B cell (primary cell): ENCODE measurements at regions not wholly inside any gene's neighbourhood (a gene's known extent, or its start where the extent isn't known, plus 50 kb on each side); places are given as distances from the start of the nearest gene placed in this dataset.

Source experiments
- ATAC-seq: fragments of 200-7000 bp; cut with Tn5 transposase; one replicate; pipeline ENCODE4 v1.10.0; 2021; ENCODE audit warnings: low read depth, mild to moderate bottlenecking, moderate number of reproducible peaks, moderate library complexity
- CTCF ChIA-PET: fragments of 350-600 bp; sonication (Branson Sonifier 250); formaldehyde crosslinking; loops from one replicate; lab custom pipeline; 2021; ENCODE audit warnings: antibody characterized with exemption, inconsistent platforms; lab: Charles Lee
- POLR2A ChIA-PET: fragments of 350-600 bp; sonication (Branson Sonifier 250); formaldehyde crosslinking; loops from one replicate; lab custom pipeline; 2021; ENCODE audit warnings: antibody characterized with exemption; lab: Charles Lee
- DNase-seq: peaks from one replicate; pipeline ENCODE4 v3.0.0; 2013
- H2AFZ ChIP-seq: 2 replicates; pipeline ENCODE4 v1.6.1; 2012; ENCODE audit warnings: mild to moderate bottlenecking, low read depth, low read length; ENCODE audit not compliant: insufficient read depth, poor library complexity, severe bottlenecking
- H3K27ac ChIP-seq, 2 donors: 1 replicate in 1 of 2; 2 replicates in 1 of 2; pipeline ENCODE4 v1.5.1; 2012 to 2013; ENCODE audit warnings: low read length in 2 of 2, mild to moderate bottlenecking in 2 of 2, moderate library complexity in 1 of 2
- H3K27me3 ChIP-seq, 4 experiments: fragments of 200-600 bp in 1 of 4; sonication (generic) in 1 of 4; replicated peaks in 1 of 4; 1 replicate in 2 of 4; 2 replicates in 2 of 4; pipeline versions ENCODE4 v1.6.1 to v1.7.0; 2013 to 2016; ENCODE audit warnings: low read length in 3 of 4, mild to moderate bottlenecking in 2 of 4, mixed read lengths in 1 of 4, moderate library complexity in 1 of 4; ENCODE audit not compliant: insufficient read depth in 4 of 4, control insufficient read depth in 3 of 4; ENCODE audit errors: control extremely low read depth in 1 of 4
- H3K36me3 ChIP-seq, 2 experiments: replicated peaks in 1 of 2; 1 replicate in 1 of 2; 2 replicates in 1 of 2; pipeline versions ENCODE4 v1.6.1 to v1.7.1; 2013; ENCODE audit warnings: low read length in 1 of 2; ENCODE audit not compliant: insufficient read depth in 2 of 2, control insufficient read depth in 1 of 2; ENCODE audit errors: control extremely low read depth in 1 of 2, extremely low read depth in 1 of 2
- H3K4me1 ChIP-seq, 2 donors: fragments of 200-600 bp in 1 of 2; sonication (generic) in 1 of 2; 1 replicate in 1 of 2; 2 replicates in 1 of 2; pipeline versions ENCODE4 v1.5.1 to v1.6.1; 2013 to 2017; ENCODE audit warnings: low read length in 2 of 2; ENCODE audit not compliant: control insufficient read depth in 2 of 2, insufficient read depth in 2 of 2
- H3K4me2 ChIP-seq: replicated peaks from 2 replicates; pipeline ENCODE3; 2012; ENCODE audit warnings: mild to moderate bottlenecking, low read depth, low read length; ENCODE audit not compliant: poor library complexity, severe bottlenecking
- H3K4me3 ChIP-seq, 5 experiments: fragments of 200-600 bp in 1 of 5; sonication (generic) in 1 of 5; 1 replicate in 3 of 5; 2 replicates in 2 of 5; pipeline versions ENCODE4 v1.5.1 to v1.7.0; 2011 to 2016; ENCODE audit warnings: low read length in 4 of 5, mild to moderate bottlenecking in 4 of 5, low read depth in 2 of 5, control low read depth in 1 of 5, moderate library complexity in 1 of 5; ENCODE audit not compliant: insufficient read depth in 1 of 5; ENCODE audit errors: control extremely low read depth in 1 of 5, extremely low read depth in 1 of 5
- H3K79me2 ChIP-seq: fragments of 200-600 bp; sonication (generic); one replicate; pipeline ENCODE4 v1.6.0; 2016; ENCODE audit warnings: low read length; ENCODE audit not compliant: control insufficient read depth, insufficient read depth
- H3K9ac ChIP-seq: fragments of 200-600 bp; sonication (generic); 2 replicates; pipeline ENCODE4 v1.6.1; 2017; ENCODE audit warnings: mild to moderate bottlenecking, low read length, moderate library complexity
- H3K9me3 ChIP-seq, 3 donors: one replicate each; pipeline versions ENCODE4 v1.6.1 to v1.7.1; 2013; ENCODE audit warnings: low read length in 2 of 3; ENCODE audit not compliant: control insufficient read depth in 2 of 3, insufficient read depth in 1 of 3; ENCODE audit errors: control extremely low read depth in 1 of 3
- H4K20me1 ChIP-seq: 2 replicates; pipeline ENCODE4 v1.6.0; 2012; ENCODE audit warnings: mild to moderate bottlenecking, low read length; ENCODE audit not compliant: insufficient read depth, control insufficient read depth, poor library complexity, severe bottlenecking
- H3K27ac Mint-ChIP-seq: one replicate; pipeline ENCODE4 v1.8.0; 2021; ENCODE audit warnings: mixed read lengths
- H3K27me3 Mint-ChIP-seq: one replicate; pipeline ENCODE4 v1.8.0; 2021; ENCODE audit warnings: mixed read lengths
- H3K4me1 Mint-ChIP-seq: one replicate; pipeline ENCODE4 v1.8.0; 2021; ENCODE audit warnings: mixed read lengths
- H3K4me3 Mint-ChIP-seq: one replicate; pipeline ENCODE4 v1.8.0; 2021; ENCODE audit warnings: mixed read lengths
- H3K9me3 Mint-ChIP-seq: one replicate; pipeline ENCODE4 v1.8.0; 2022; ENCODE audit warnings: mixed read lengths; ENCODE audit not compliant: insufficient read depth
- EZH2 ChIP-seq: IDR thresholded peaks from 2 replicates; pipeline ENCODE4 v1.6.1; 2012; ENCODE audit warnings: borderline replicate concordance, low read depth, mild to moderate bottlenecking, moderate library complexity, low read length; ENCODE audit not compliant: insufficient read depth, poor library complexity, severe bottlenecking
- WGBS: methylation state at CpG from one replicate; pipeline ENCODE4 v1.1.5; 2013; ENCODE audit warnings: missing lambda C conversion rate; ENCODE audit not compliant: insufficient coverage; 5-methylcytosine and 5-hydroxymethylcytosine counted together
- intact Hi-C: fragments of 100-400 bp; cut with micrococcal nuclease; formaldehyde crosslinking; loops from one replicate; pipeline ENCODE4 v1.10.0; 2022
- TF ChIP-seq, protein P1 (sequence below): fragments of 200-600 bp; IDR thresholded peaks from one replicate; pipeline ENCODE4 v1.8.0; 2022; ENCODE audit warnings: antibody characterized with exemption, mild to moderate bottlenecking

DNA sequence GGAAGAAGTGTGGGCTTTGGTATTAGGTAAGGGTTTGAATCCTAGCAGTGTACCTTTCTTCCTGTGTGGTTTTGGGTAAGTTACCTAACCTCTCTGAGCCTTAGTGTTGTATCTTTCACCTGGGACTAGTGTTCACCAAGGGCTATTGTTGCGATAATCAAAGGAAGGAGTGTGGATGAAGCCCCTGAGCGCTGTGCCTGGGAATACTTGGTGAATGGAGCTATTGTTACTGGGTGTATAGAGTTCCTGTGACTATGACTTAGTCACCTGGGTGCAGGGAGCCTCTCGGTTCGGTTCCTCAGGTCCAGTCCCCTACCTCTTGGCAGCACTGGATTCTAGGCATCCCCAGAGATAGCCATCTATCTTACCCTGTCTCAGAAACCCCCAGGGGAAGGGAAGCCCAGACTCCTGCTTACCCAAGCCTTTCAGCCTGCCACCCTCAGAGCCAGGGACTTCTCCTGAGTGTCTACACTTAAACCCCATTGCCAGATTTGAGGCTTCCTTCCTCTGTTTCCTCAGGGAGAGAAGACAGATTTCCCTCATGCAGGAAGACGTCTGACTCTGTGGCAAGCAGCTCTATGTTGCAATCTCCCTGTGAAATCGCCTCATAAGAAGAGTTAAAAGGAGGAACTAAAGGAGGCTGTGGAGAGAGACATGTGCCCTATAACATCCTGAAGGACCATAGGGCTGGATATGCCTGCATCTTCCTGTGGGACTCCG, 181.0 kb upstream of the PITX1 start:
- no peak overlapping the region for H3K9ac ChIP-seq
- ATAC-seq (no peak), DNase-seq (no peak)
- H2AFZ ChIP-seq = no peak overlapping the region
- WGBS = 49% methylated on average over 5 of the region's 7 CpGs
- H3K27ac ChIP-seq = no peak overlapping the region
- CTCF ChIA-PET = no interaction called here
- no peak overlapping the region for H3K27ac Mint-ChIP-seq
- no peak overlapping the region for H3K4me3 Mint-ChIP-seq
- H3K9me3 ChIP-seq = no peaks in the 10 kb centered on the region
- peaks cover 0 to 4% (median 0%) of the 10 kb centered on the region in 4 experiments for H3K27me3 ChIP-seq
- no peaks in the 10 kb centered on the region for H3K79me2 ChIP-seq
- TF ChIP-seq, protein P1, sequence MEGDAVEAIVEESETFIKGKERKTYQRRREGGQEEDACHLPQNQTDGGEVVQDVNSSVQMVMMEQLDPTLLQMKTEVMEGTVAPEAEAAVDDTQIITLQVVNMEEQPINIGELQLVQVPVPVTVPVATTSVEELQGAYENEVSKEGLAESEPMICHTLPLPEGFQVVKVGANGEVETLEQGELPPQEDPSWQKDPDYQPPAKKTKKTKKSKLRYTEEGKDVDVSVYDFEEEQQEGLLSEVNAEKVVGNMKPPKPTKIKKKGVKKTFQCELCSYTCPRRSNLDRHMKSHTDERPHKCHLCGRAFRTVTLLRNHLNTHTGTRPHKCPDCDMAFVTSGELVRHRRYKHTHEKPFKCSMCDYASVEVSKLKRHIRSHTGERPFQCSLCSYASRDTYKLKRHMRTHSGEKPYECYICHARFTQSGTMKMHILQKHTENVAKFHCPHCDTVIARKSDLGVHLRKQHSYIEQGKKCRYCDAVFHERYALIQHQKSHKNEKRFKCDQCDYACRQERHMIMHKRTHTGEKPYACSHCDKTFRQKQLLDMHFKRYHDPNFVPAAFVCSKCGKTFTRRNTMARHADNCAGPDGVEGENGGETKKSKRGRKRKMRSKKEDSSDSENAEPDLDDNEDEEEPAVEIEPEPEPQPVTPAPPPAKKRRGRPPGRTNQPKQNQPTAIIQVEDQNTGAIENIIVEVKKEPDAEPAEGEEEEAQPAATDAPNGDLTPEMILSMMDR = no peak
- no peak for TF ChIP-seq EZH2
- intact Hi-C loops = no loop called here
- no peaks in the 10 kb centered on the region for H3K4me1 ChIP-seq
- H3K36me3 ChIP-seq = no peaks in the 10 kb centered on the region
- POLR2A ChIA-PET = no interaction called here
- no peak overlapping the region for H3K4me2 ChIP-seq
- no peak overlapping the region for H3K4me3 ChIP-seq
- no peaks in the 10 kb centered on the region for H4K20me1 ChIP-seq
- no peaks in the 10 kb centered on the region for H3K9me3 Mint-ChIP-seq
- H3K4me1 Mint-ChIP-seq = no peaks in the 10 kb centered on the region
- peaks cover 18% of the 10 kb centered on the region for H3K27me3 Mint-ChIP-seq

DNA sequence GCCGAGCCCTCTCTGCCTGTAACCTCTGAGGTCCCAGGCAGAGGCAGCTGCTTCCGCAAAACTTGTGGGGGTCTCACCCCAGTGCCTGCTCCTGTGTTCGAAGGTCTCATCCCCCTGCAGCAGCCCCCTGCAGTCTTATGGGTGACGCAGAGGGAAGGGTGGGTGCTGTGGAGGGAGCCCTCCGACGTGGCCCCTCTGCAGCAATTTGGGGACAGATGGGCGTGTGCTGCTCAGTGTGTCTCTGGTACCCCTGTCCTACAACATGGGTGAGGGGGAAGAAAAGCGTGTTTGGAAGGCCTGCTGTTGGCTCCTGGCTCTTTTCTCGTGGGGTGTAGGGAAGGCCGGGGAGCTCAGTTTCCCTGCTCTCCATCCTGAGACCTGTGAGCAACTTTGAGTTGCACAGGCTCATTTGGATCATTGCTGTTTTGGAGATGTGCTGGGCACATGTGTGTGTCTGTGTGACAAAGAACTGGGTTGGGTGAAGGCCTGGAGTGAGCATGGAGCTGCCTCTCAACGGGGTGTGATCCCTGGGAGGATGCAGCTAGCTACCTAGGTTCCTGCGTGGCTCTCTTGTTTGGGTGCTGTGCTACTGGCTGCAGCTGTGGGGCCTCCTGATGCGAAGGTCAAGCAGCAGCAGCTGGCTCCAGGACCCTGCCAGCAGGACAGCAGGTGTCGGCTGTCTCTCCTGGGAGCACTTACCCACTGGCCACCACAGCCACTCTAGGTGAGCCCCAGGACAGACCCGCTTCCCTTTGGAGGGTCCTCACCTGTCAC, 179.6 kb upstream of the PITX1 start:
- no peak overlapping the region for H3K27ac Mint-ChIP-seq
- intact Hi-C loops = no loop called here
- no peaks in the 10 kb centered on the region for H3K4me1 Mint-ChIP-seq
- ChIA-PET POLR2A (no interaction called here), CTCF (no interaction called here)
- Histone ChIP-seq H3K9me3 (no peaks in the 10 kb centered on the region), H3K27ac (no peak overlapping the region), H3K4me3 (no peak overlapping the region), H3K4me2 (no peak overlapping the region), H4K20me1 (no peaks in the 10 kb centered on the region), H3K4me1 (no peaks in the 10 kb centered on the region), H3K27me3 (peaks cover 0 to 4% (median 2%) of the 10 kb centered on the region in 4 experiments), H2AFZ (no peak overlapping the region), H3K36me3 (no peaks in the 10 kb centered on the region), H3K9ac (no peak overlapping the region), H3K79me2 (no peaks in the 10 kb centered on the region)
- WGBS = 79% methylated on average over 14 of the region's 15 CpGs
- peaks cover 25% of the 10 kb centered on the region for H3K27me3 Mint-ChIP-seq
- no peak for DNase-seq
- H3K4me3 Mint-ChIP-seq = no peak overlapping the region
- ATAC-seq = no peak
- TF ChIP-seq, protein P1 = no peak
- TF ChIP-seq EZH2 = no peak
- no peaks in the 10 kb centered on the region for H3K9me3 Mint-ChIP-seq
